BE2C (cell line): ENCODE measurements at regions not wholly inside any gene's neighbourhood (a gene's known extent, or its start where the extent isn't known, plus 50 kb on each side); places are given as distances from the start of the nearest gene placed in this dataset.

Experiments used
- DNase-seq: peaks from one replicate; pipeline ENCODE4 v3.0.0-alpha.2; 2020
- H3K27me3 ChIP-seq: fragments of 250-450 bp; sonication (Bioruptor Pico); 2 replicates; pipeline ENCODE4 v1.5.1; 2020; ENCODE audit warnings: mild to moderate bottlenecking
- H3K36me3 ChIP-seq: fragments of 250-450 bp; sonication (Bioruptor Pico); 2 replicates; pipeline ENCODE4 v1.5.1; 2020; ENCODE audit warnings: mild to moderate bottlenecking
- H3K4me1 ChIP-seq: fragments of 250-450 bp; sonication (Bioruptor Pico); 2 replicates; pipeline ENCODE4 v1.5.1; 2020
- H3K4me3 ChIP-seq: 2 replicates; pipeline ENCODE4 v1.5.1; 2011; ENCODE audit warnings: low read depth, low read length
- H3K9me3 ChIP-seq: fragments of 250-450 bp; sonication (Bioruptor Pico); 2 replicates; pipeline ENCODE4 v1.5.1; 2020
- CTCF ChIP-seq: IDR thresholded peaks from 2 replicates; pipeline ENCODE4 v1.5.1; 2012; ENCODE audit warnings: mild to moderate bottlenecking, low read depth, low read length

GRCh38 chr1:80657044-80657643, 1143.6 kb upstream of the ADGRL2 start:
- DNase-seq = no peak
- Histone ChIP-seq H3K4me1 (no peaks in the 10 kb centered on the region), H3K27me3 (no peaks in the 10 kb centered on the region), H3K4me3 (no peak overlapping the region), H3K36me3 (no peaks in the 10 kb centered on the region), H3K9me3 (no peaks in the 10 kb centered on the region)
- no peak for TF ChIP-seq CTCF

DNA sequence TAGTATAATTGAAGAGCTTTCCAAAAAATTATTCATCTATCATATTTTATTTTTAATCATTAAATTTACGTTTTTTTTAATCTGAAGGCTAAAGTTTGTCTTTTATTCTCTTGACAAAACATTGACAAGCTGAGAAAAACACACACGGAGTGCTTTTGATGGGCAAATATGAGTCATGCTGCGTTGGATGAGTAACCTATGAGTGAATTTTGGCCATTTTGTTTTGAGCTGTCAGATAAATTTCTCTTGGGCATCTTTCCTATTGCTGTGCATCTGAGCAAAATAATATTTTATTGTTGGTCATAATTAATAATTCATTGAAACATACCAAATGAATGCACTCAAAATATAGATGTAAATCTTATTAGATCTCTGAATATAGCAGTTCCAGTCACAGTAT, 1144.1 kb upstream of the ADGRL2 start:
- no peaks in the 10 kb centered on the region for H3K36me3 ChIP-seq
- no peak for DNase-seq
- TF ChIP-seq CTCF = no peak
- H3K9me3 ChIP-seq = no peaks in the 10 kb centered on the region
- H3K27me3 ChIP-seq = no peaks in the 10 kb centered on the region
- H3K4me1 ChIP-seq = no peaks in the 10 kb centered on the region
- H3K4me3 ChIP-seq = no peak overlapping the region

DNA sequence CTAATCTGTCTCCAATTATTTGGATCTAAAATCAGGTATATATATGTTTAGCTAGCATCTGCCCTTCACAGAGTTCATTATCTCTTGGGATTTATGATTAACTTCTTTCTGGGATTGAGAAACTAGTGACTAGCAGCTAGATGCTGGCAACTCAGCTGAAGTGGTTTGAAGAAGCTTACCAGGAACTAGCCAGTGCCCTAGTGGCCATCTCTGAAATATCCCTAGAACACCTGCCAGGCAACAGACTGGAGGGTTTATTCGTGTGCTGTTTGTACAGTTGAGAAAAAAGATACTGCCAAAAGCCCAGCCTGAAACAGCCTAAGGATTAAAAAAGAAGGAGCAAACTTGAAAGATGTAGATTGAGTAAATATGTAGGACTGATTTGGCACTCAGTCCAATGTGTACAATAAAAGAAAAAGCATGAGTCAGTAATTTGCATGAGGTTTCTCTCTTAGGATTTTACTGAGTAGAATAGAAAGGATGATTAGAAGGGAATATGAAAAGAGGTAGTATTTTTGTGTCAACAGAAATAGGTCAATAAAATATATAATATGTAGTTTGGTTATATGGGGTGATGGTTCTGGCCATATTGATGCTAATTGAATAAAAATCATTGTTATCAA, 1144.6 kb upstream of the ADGRL2 start:
- no peak for DNase-seq
- peak; percentile 43 for TF ChIP-seq CTCF
- no peaks in the 10 kb centered on the region for H3K9me3 ChIP-seq
- no peaks in the 10 kb centered on the region for H3K27me3 ChIP-seq
- no peak overlapping the region for H3K4me3 ChIP-seq
- H3K36me3 ChIP-seq = no peaks in the 10 kb centered on the region
- H3K4me1 ChIP-seq = no peaks in the 10 kb centered on the region

- no peaks in the 10 kb centered on the region for H3K4me1 ChIP-seq
- no peaks in the 10 kb centered on the region for H3K27me3 ChIP-seq
- DNase-seq = no peak
- no peak for TF ChIP-seq CTCF
- H3K4me3 ChIP-seq = no peak overlapping the region
- no peaks in the 10 kb centered on the region for H3K36me3 ChIP-seq
- no peaks in the 10 kb centered on the region for H3K9me3 ChIP-seq
Measured at GRCh38 chr1:80646053-80646452, 1154.7 kb upstream of the ADGRL2 start.

DNA sequence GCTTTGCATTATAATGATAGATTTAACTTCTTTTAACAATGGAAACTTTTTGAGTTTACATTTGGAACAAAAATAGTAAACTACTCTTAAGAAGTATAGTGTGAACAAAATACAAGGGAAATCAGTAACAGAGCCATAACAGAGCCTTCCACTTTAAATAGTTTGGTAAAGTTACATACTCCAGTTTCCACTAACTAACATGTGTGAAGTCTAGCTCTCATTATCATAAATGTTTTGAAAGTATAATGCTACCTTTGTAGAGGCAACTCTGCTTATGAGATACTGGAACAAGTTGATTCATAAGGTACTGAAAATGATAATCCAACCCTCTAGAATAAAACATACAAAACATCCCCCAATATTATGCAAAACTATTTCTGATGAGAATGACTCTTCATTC, 1155.1 kb upstream of the ADGRL2 start:
- DNase-seq = no peak
- no peak overlapping the region for H3K4me3 ChIP-seq
- H3K27me3 ChIP-seq = no peaks in the 10 kb centered on the region
- H3K36me3 ChIP-seq = no peaks in the 10 kb centered on the region
- H3K9me3 ChIP-seq = no peaks in the 10 kb centered on the region
- no peak for TF ChIP-seq CTCF
- H3K4me1 ChIP-seq = no peaks in the 10 kb centered on the region

GRCh38 chr1:80640978-80641377, 1159.8 kb upstream of the ADGRL2 start:
- Histone ChIP-seq H3K9me3 (no peaks in the 10 kb centered on the region), H3K4me3 (no peak overlapping the region), H3K36me3 (no peaks in the 10 kb centered on the region), H3K27me3 (no peaks in the 10 kb centered on the region), H3K4me1 (no peaks in the 10 kb centered on the region)
- TF ChIP-seq CTCF = no peak
- no peak for DNase-seq
